D721Med (cell line): ENCODE measurements at regions not wholly inside any gene's neighbourhood (a gene's known extent, or its start where the extent isn't known, plus 50 kb on each side); places are given as distances from the start of the nearest gene placed in this dataset.

Experiments
- DNase-seq: peaks from one replicate; pipeline ENCODE4 v3.0.0; 2011; ENCODE audit warnings: low spot score; ENCODE audit not compliant: insufficient read length
- FAIRE-seq: peaks from 2 replicates; lab custom pipeline; 2011; peaks lifted over from hg19 to GRCh38; lab: Jason Lieb, UNC
- TF ChIP-seq, protein P1 (sequence below): IDR thresholded peaks from 2 replicates; pipeline ENCODE4 v1.5.1; 2012; ENCODE audit warnings: mild to moderate bottlenecking, control low read depth; ENCODE audit not compliant: insufficient read depth; ENCODE audit errors: missing control alignments

GRCh38 chr10:109200646-109201045 is 722.7 kb downstream of the XPNPEP1 start:
- no peak for DNase-seq
- FAIRE-seq, result no peak
- TF ChIP-seq, protein P1, sequence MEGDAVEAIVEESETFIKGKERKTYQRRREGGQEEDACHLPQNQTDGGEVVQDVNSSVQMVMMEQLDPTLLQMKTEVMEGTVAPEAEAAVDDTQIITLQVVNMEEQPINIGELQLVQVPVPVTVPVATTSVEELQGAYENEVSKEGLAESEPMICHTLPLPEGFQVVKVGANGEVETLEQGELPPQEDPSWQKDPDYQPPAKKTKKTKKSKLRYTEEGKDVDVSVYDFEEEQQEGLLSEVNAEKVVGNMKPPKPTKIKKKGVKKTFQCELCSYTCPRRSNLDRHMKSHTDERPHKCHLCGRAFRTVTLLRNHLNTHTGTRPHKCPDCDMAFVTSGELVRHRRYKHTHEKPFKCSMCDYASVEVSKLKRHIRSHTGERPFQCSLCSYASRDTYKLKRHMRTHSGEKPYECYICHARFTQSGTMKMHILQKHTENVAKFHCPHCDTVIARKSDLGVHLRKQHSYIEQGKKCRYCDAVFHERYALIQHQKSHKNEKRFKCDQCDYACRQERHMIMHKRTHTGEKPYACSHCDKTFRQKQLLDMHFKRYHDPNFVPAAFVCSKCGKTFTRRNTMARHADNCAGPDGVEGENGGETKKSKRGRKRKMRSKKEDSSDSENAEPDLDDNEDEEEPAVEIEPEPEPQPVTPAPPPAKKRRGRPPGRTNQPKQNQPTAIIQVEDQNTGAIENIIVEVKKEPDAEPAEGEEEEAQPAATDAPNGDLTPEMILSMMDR, result no peak

GRCh38 chr10:109191823-109192222 is 731.5 kb downstream of the XPNPEP1 start:
- FAIRE-seq (no peak), DNase-seq (no peak)
- TF ChIP-seq, protein P1, result no peak

GRCh38 chr10:109191341-109191740 is 732.0 kb downstream of the XPNPEP1 start:
- DNase-seq (no peak), FAIRE-seq (no peak)
- TF ChIP-seq, protein P1, result no peak

DNA sequence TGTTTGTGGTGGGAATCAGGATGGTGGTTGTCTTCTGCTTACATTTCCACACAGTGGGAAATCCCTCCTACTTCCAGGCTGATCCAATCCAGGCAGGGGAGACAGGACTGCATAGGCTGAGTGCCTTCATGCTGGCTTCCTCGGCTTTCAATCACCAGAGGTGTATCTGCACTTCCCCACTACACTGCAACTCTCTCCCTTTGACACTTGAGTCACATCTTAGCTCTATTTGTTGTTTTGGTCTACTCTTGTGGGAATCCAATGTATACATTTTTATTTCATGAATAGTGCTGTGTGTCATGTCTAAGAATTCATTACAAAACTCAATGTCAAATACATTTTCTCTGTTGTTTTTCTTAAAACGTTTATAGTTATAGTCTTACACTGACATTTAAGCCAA is 735.6 kb downstream of the XPNPEP1 start:
- FAIRE-seq (no peak), DNase-seq (no peak)
- TF ChIP-seq, protein P1, result no peak

GRCh38 chr10:109183366-109183765 is 739.9 kb downstream of the XPNPEP1 start:
- DNase-seq, result no peak
- FAIRE-seq, result no peak
- TF ChIP-seq, protein P1, result no peak

DNA sequence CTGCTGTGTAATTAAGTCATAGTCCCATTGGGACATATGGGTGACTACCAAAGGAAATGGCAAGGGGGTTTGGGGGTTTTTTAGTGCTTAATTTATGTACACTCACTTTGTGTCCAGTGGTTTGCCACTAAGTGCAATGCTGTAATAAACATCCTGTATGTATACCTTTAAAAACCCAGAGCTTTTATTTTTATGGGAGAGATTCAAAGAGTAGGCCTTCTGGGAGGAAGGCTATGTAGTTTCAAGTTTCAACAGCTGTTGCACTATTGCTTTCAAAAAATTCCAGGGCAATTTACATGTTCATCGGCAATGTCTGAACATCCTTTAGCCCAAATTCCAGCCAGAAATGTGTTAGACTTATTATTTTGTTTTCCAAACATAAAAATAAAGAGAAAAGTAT is 744.7 kb downstream of the XPNPEP1 start:
- TF ChIP-seq, protein P1, result no peak
- DNase-seq (no peak), FAIRE-seq (no peak)

DNA sequence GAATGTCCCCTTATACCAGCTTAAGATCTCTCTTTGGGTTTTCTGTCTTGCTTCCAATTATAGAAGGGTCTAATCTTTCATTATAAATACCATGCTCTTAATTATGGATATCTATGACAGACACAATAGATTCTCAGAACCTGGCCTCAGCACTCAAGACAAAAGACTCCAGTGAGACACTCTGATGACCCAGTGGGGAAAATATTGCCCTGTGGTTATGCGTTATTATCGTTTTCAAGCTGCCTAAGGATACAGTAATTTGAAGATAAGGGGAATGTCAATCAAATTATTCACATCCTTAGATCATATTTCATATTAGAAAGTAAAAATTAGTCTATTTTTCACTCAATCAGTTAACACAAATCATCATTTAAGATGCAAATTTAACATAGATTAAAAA is 748.8 kb downstream of the XPNPEP1 start:
- DNase-seq (no peak), FAIRE-seq (no peak)
- TF ChIP-seq, protein P1, result no peak
